Mesothelial cell of epicardium (in vitro differentiated cells): ENCODE measurements at regions not wholly inside any gene's neighbourhood (a gene's known extent, or its start where the extent isn't known, plus 50 kb on each side); places are given as distances from the start of the nearest gene placed in this dataset.

Experiments
- DNase-seq, 2 experiments: peaks; one replicate each; pipeline ENCODE4 v3.0.0; 2021; ENCODE audit warnings: low spot score in 2 of 2; ENCODE audit not compliant: unreplicated experiment in 2 of 2
- H3K27ac Mint-ChIP-seq: 2 replicates; pipeline ENCODE4 v1.8.0; 2021; ENCODE audit warnings: mixed read lengths
- H3K27me3 Mint-ChIP-seq: 2 replicates; pipeline ENCODE4 v1.8.0; 2021; ENCODE audit warnings: low read depth, mixed read lengths
- H3K36me3 Mint-ChIP-seq: 2 replicates; pipeline ENCODE4 v1.8.0; 2021; ENCODE audit warnings: mixed read lengths
- H3K4me1 Mint-ChIP-seq: 2 replicates; pipeline ENCODE4 v1.8.0; 2021; ENCODE audit warnings: mixed read lengths
- H3K4me3 Mint-ChIP-seq: 2 replicates; pipeline ENCODE4 v1.8.0; 2021; ENCODE audit warnings: mild to moderate bottlenecking, moderate library complexity, mixed read lengths
- H3K9me3 Mint-ChIP-seq: 2 replicates; pipeline ENCODE4 v1.8.0; 2021; ENCODE audit warnings: mixed read lengths
- TF ChIP-seq, protein P1 (sequence below): fragments of 200-600 bp; sonication (generic); IDR thresholded peaks from one replicate; pipeline ENCODE4 v1.5.0; 2021; ENCODE audit warnings: antibody characterized with exemption; ENCODE audit not compliant: unreplicated experiment

DNA sequence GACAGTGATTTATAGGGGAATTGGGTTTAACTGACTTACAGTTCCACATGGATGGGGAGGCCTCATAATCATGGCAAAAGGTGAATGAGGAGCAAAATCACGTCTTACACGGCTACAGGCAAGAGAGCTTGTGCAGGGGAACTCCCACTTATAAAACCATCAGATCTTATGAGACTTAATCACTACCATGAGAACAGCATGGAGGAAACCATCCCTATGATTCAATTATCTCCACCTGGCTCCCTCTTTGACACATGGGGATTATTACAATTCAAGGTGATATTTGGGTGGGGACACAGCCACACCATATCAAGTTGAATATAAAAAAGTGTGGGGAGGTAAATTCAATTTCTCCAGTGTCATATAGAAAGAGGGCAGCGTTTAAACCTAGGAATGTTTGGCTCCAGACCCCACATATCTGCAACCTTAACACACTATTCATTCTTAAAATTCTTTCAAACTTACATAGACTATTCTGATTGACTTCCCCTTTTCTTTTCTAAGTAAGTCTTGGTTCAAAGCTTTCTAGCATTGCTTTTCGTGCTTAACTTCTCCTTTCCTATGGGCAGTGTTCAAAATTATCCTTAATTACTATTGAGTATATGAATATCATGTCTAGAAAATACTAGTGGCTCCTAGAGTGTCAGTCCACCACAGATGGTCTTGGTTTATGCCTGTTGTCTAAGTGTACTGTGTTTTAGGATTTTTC is 446.7 kb upstream of the GBE1 start:
- Mint-ChIP-seq H3K27ac (no peak overlapping the region), H3K9me3 (no peaks in the 10 kb centered on the region), H3K4me1 (no peaks in the 10 kb centered on the region), H3K36me3 (no peaks in the 10 kb centered on the region), H3K4me3 (no peak overlapping the region), H3K27me3 (no peaks in the 10 kb centered on the region)
- DNase-seq: no peak
- TF ChIP-seq, protein P1, sequence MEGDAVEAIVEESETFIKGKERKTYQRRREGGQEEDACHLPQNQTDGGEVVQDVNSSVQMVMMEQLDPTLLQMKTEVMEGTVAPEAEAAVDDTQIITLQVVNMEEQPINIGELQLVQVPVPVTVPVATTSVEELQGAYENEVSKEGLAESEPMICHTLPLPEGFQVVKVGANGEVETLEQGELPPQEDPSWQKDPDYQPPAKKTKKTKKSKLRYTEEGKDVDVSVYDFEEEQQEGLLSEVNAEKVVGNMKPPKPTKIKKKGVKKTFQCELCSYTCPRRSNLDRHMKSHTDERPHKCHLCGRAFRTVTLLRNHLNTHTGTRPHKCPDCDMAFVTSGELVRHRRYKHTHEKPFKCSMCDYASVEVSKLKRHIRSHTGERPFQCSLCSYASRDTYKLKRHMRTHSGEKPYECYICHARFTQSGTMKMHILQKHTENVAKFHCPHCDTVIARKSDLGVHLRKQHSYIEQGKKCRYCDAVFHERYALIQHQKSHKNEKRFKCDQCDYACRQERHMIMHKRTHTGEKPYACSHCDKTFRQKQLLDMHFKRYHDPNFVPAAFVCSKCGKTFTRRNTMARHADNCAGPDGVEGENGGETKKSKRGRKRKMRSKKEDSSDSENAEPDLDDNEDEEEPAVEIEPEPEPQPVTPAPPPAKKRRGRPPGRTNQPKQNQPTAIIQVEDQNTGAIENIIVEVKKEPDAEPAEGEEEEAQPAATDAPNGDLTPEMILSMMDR: no peak

DNA sequence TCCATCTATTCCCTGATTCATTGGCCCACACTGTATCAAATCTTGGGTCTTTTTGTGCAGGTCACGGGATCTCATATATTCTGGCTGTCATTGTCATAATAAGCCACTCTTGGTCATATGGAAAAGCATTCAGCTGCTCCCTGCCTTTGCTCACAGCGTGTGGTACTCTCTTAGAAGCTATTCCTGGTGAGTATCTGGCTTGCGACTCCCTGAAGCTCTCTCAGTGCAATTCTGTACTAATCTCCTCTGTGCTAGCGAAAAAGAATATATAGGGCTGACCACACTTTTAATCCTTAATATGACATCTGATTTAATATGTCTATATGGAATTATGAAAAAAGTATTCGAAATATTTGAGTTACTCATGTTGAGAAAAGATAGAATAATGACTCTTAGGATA is 440.8 kb upstream of the GBE1 start:
- TF ChIP-seq, protein P1: no peak
- no peak overlapping the region for H3K27ac Mint-ChIP-seq
- no peaks in the 10 kb centered on the region for H3K4me1 Mint-ChIP-seq
- H3K36me3 Mint-ChIP-seq: no peaks in the 10 kb centered on the region
- DNase-seq: no peak
- peaks cover 8% of the 10 kb centered on the region for H3K27me3 Mint-ChIP-seq
- H3K9me3 Mint-ChIP-seq: no peaks in the 10 kb centered on the region
- H3K4me3 Mint-ChIP-seq: no peak overlapping the region

DNA sequence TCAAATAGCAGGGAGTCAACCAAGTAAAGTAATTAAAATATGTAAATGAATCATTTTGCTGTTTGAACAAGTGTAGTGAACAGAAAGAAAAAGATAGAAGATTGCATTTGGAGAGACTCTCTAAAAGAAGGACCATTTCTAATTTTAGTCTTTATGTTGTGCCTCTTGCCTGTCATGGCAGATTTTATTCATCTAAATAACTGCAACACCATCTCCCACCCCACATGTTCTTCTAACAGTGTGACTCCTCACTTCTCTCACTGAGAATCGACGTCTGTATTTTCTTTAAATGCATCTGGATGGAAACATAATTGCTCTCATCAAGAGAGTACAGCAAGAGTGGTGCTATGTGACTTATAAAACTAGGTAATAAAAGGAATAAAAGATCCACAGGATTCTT is 439.9 kb upstream of the GBE1 start:
- TF ChIP-seq, protein P1: no peak
- no peaks in the 10 kb centered on the region for H3K36me3 Mint-ChIP-seq
- DNase-seq: no peak
- H3K4me1 Mint-ChIP-seq: no peaks in the 10 kb centered on the region
- H3K4me3 Mint-ChIP-seq: no peak overlapping the region
- H3K27ac Mint-ChIP-seq: no peak overlapping the region
- no peaks in the 10 kb centered on the region for H3K9me3 Mint-ChIP-seq
- peaks cover 8% of the 10 kb centered on the region for H3K27me3 Mint-ChIP-seq

DNA sequence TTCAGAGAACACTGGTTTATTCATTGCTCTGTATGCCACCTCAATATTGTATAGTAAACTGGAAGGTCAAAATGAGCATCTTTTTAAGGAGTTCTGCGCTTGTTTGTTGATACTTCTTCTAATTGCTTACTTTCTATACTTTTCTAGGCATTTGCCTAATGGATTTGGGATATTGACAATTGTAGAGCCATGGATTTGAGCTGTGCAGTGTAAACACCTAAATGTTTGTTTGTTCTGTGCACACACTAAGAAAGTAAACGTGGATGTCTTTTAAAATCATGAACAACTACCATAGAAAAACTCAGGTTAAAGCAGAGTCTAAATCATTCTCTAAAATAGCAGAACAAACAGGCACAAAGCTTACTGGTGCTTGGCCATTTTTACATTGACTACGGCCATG is 436.6 kb upstream of the GBE1 start:
- H3K4me3 Mint-ChIP-seq: no peak overlapping the region

DNA sequence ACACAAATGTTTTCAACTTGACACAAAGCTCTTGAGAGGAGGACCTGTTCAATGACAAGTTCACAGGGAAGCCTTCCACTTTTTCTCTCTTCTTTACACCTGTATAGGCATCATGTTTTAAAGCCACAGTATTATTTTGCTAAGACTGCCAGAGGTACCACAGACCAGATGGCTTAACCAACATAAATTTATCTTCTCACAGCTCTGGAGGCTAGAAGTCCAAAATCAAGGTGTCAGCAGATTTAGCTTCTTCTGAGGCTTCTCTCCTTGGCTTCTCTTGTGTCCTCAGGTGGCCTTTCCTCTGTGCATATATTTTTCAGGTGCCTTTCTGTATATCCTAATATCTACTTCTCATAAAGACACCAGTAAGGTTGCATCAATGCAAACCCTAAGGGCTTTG is 435.2 kb upstream of the GBE1 start:
- Mint-ChIP-seq H3K27ac (no peak overlapping the region), H3K27me3 (peaks cover 13% of the 10 kb centered on the region), H3K9me3 (no peaks in the 10 kb centered on the region), H3K36me3 (no peaks in the 10 kb centered on the region), H3K4me1 (no peaks in the 10 kb centered on the region), H3K4me3 (no peak overlapping the region)
- DNase-seq: no peak
- TF ChIP-seq, protein P1: no peak

More for the DNA sequence above, 436.6 kb upstream of the GBE1 start:
- TF ChIP-seq, protein P1: no peak
- Mint-ChIP-seq H3K27ac (no peak overlapping the region), H3K9me3 (no peaks in the 10 kb centered on the region), H3K27me3 (peaks cover 13% of the 10 kb centered on the region), H3K4me1 (no peaks in the 10 kb centered on the region), H3K36me3 (no peaks in the 10 kb centered on the region)
- no peak for DNase-seq
